Gastrocnemius medialis (tissue), 4 donors: ENCODE measurements at regions not wholly inside any gene's neighbourhood (a gene's known extent, or its start where the extent isn't known, plus 50 kb on each side); places are given as distances from the start of the nearest gene placed in this dataset.

ENCODE experiments used
- ATAC-seq, 2 donors: fragments of 150-250 bp; one replicate each; pipeline ENCODE4 v1.9.1; 2016
- DNase-seq, 2 donors: peaks; one replicate each; pipeline ENCODE4 v3.0.0-alpha.2; 2019
- H3K27ac ChIP-seq, 4 donors: fragments of 200-600 bp; sonication (generic); 1 replicate in 1 of 4; 2 replicates in 3 of 4; pipeline ENCODE4 v1.5.1; 2016 to 2018; ENCODE audit warnings: mild to moderate bottlenecking in 2 of 4, moderate library complexity in 1 of 4
- H3K27me3 ChIP-seq, 3 donors: fragments of 200-600 bp; sonication (generic) in 2 of 3; 1 replicate in 1 of 3; 2 replicates in 2 of 3; pipeline versions ENCODE4 v1.5.1 to v1.6.0; 2016 to 2019; ENCODE audit warnings: mild to moderate bottlenecking in 1 of 3, moderate library complexity in 1 of 3
- H3K36me3 ChIP-seq, 2 donors: fragments of 200-600 bp; sonication (generic) in 1 of 2; one replicate each; pipeline ENCODE4 v1.5.1; 2017 to 2018
- H3K4me1 ChIP-seq, 2 donors: fragments of 200-600 bp; sonication (generic) in 1 of 2; one replicate each; pipeline ENCODE4 v1.5.1; 2016 to 2017; ENCODE audit warnings: mild to moderate bottlenecking in 2 of 2
- H3K4me3 ChIP-seq, 4 donors: fragments of 200-600 bp; sonication (generic) in 3 of 4; 1 replicate in 1 of 4; 2 replicates in 3 of 4; pipeline ENCODE4 v1.5.1; 2016 to 2019; ENCODE audit warnings: mild to moderate bottlenecking in 2 of 4
- H3K9me3 ChIP-seq, 3 donors: fragments of 200-600 bp; sonication (generic) in 2 of 3; 1 replicate in 1 of 3; 2 replicates in 2 of 3; pipeline ENCODE4 v1.5.1; 2016 to 2019
- CTCF ChIP-seq, 5 experiments: fragments of 450-650 bp in 3 of 5; fragments of 200-600 bp in 2 of 5; sonication (generic) in 2 of 5; IDR thresholded peaks in 4 of 5; conservative IDR thresholded peaks in 1 of 5; 1 replicate in 4 of 5; 2 replicates in 1 of 5; pipeline ENCODE4 v1.5.1; 2016 to 2019; ENCODE audit warnings: antibody characterized with exemption in 5 of 5, mild to moderate bottlenecking in 3 of 5, moderate library complexity in 3 of 5
- POLR2A ChIP-seq, 2 donors: fragments of 450-650 bp; IDR thresholded peaks; one replicate each; pipeline ENCODE4 v1.6.1; 2017; ENCODE audit warnings: antibody characterized with exemption in 2 of 2, mild to moderate bottlenecking in 2 of 2, moderate library complexity in 2 of 2
- in situ Hi-C, 4 donors: fragments of 200-750 bp; cut with MboI; loops; one replicate each; pipeline versions ENCODE4 v1.15.0 to v1.8.0; 2017; ENCODE audit warnings: low sequenced_read_pairs in 4 of 4
- intact Hi-C: fragments of 100-400 bp; cut with DNase I; formaldehyde crosslinking; loops from one replicate; pipeline ENCODE4 v1.15.1; 2023; ENCODE audit warnings: low total_unique reads

GRCh38 chr6:170205126-170205525 lies 85.8 kb downstream of the DLL1 start:
- intact Hi-C loops: no loop called here
- Histone ChIP-seq H3K4me3 (no peak overlapping the region), H3K4me1 (no peaks in the 10 kb centered on the region), H3K9me3 (no peaks in the 10 kb centered on the region), H3K36me3 (no peaks in the 10 kb centered on the region), H3K27me3 (peaks cover 0 to 10% (median 0%) of the 10 kb centered on the region in 3 donors), H3K27ac (no peak overlapping the region)
- DNase-seq (no peak), ATAC-seq (no peak)
- TF ChIP-seq CTCF (IDR thresholded peaks at IDR 0.05 in 4 of 5, conservative IDR thresholded peaks at IDR 0.05 in 1 of 5) (no peak), POLR2A (IDR thresholded peaks at IDR 0.05) (no peak)
- in situ Hi-C loops: no loop called here

- no peak for TF ChIP-seq CTCF (IDR thresholded peaks at IDR 0.05 in 4 of 5, conservative IDR thresholded peaks at IDR 0.05 in 1 of 5)
- TF ChIP-seq POLR2A (IDR thresholded peaks at IDR 0.05): no peak
- no peaks in the 10 kb centered on the region for H3K36me3 ChIP-seq
- no peak for ATAC-seq
- no peak for DNase-seq
- no peaks in the 10 kb centered on the region for H3K4me1 ChIP-seq
- no peak overlapping the region for H3K27ac ChIP-seq
- intact Hi-C loops: no loop called here
- H3K27me3 ChIP-seq: no peaks in the 10 kb centered on the region
- H3K4me3 ChIP-seq: no peak overlapping the region
- in situ Hi-C loops: no loop called here
- H3K9me3 ChIP-seq: no peaks in the 10 kb centered on the region
These were observed 87.7 kb downstream of the DLL1 start for GRCh38 chr6:170203212-170203611.

GRCh38 chr6:170202416-170203135 lies 88.3 kb downstream of the DLL1 start:
- ATAC-seq: no peak
- TF ChIP-seq POLR2A (IDR thresholded peaks at IDR 0.05) (no peak), CTCF (IDR thresholded peaks at IDR 0.05 in 4 of 5, conservative IDR thresholded peaks at IDR 0.05 in 1 of 5) (no peak)
- in situ Hi-C loops (no loop called here), intact Hi-C loops (no loop called here)
- H3K9me3 ChIP-seq: no peaks in the 10 kb centered on the region
- H3K27ac ChIP-seq: no peak overlapping the region
- no peaks in the 10 kb centered on the region for H3K4me1 ChIP-seq
- no peaks in the 10 kb centered on the region for H3K27me3 ChIP-seq
- no peak overlapping the region for H3K4me3 ChIP-seq
- H3K36me3 ChIP-seq: no peaks in the 10 kb centered on the region
- no peak for DNase-seq

- H3K27ac ChIP-seq: no peak overlapping the region
- in situ Hi-C loops: no loop called here
- H3K27me3 ChIP-seq: no peaks in the 10 kb centered on the region
- H3K9me3 ChIP-seq: no peaks in the 10 kb centered on the region
- intact Hi-C loops: no loop called here
- H3K4me3 ChIP-seq: no peak overlapping the region
- ATAC-seq (no peak), DNase-seq (no peak)
- H3K36me3 ChIP-seq: no peaks in the 10 kb centered on the region
- TF ChIP-seq CTCF (IDR thresholded peaks at IDR 0.05 in 4 of 5, conservative IDR thresholded peaks at IDR 0.05 in 1 of 5) (no peak), POLR2A (IDR thresholded peaks at IDR 0.05) (no peak)
- no peaks in the 10 kb centered on the region for H3K4me1 ChIP-seq
These were observed 89.5 kb downstream of the DLL1 start for GRCh38 chr6:170201361-170201760.

GRCh38 chr6:170200458-170200891 lies 90.4 kb downstream of the DLL1 start:
- ATAC-seq (no peak), DNase-seq (no peak)
- intact Hi-C loops (no loop called here), in situ Hi-C loops (no loop called here)
- H3K27ac ChIP-seq: no peak overlapping the region
- H3K4me1 ChIP-seq: no peaks in the 10 kb centered on the region
- no peaks in the 10 kb centered on the region for H3K9me3 ChIP-seq
- TF ChIP-seq CTCF (IDR thresholded peaks at IDR 0.05 in 4 of 5, conservative IDR thresholded peaks at IDR 0.05 in 1 of 5) (no peak), POLR2A (IDR thresholded peaks at IDR 0.05) (no peak)
- H3K36me3 ChIP-seq: no peaks in the 10 kb centered on the region
- H3K4me3 ChIP-seq: no peak overlapping the region
- peaks cover 0 to 4% (median 0%) of the 10 kb centered on the region in 3 donors for H3K27me3 ChIP-seq
